Coronary artery (tissue), 2 donors: ENCODE measurements at regions not wholly inside any gene's neighbourhood (a gene's known extent, or its start where the extent isn't known, plus 50 kb on each side); places are given as distances from the start of the nearest gene placed in this dataset.

Source experiments
- DNase-seq: peaks from one replicate; pipeline ENCODE4 v3.0.0-alpha.2; 2017; ENCODE audit warnings: low spot score
- H3K27ac ChIP-seq, 2 donors: fragments of 200-600 bp; sonication (generic); one replicate each; pipeline ENCODE4 v1.5.1; 2016 to 2019
- H3K4me3 ChIP-seq: fragments of 200-600 bp; sonication (generic); 2 replicates; pipeline ENCODE4 v1.5.1; 2016; ENCODE audit warnings: mild to moderate bottlenecking, moderate library complexity
- TF ChIP-seq, protein P1 (sequence below): fragments of 200-600 bp; sonication (generic); IDR thresholded peaks from one replicate; pipeline ENCODE4 v1.5.1; 2019; ENCODE audit warnings: antibody characterized with exemption

DNA sequence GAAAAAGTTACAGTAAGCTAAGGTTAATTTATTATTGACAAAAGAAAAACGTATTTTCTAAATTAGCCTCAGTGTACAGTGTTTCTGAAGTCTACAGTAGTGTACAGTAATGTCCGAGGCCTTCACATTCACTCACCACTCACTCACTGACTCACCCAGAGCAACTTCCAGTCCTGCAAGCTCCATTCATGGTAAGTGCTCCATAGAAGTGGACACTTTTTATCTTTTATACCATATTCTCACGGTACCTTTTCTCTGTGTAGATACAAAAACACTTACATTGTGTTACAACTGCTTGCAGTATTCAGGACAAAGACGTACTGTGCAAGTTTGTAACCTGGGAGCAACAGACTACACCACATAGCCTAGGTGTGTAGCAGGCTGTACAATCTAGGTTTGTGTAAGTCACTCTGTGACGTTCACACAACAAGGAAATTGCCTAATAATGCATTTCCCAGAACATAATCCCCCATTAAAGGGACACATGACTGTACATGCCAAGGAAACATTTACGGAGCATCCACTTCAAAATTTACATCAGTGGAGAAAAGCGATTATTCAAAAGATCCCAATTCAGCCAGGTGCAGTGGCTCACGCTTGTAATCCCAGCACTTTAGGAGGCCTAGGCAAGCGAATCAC lies 133.4 kb downstream of the BANF2 start:
- Histone ChIP-seq H3K4me3 (no peak overlapping the region), H3K27ac (no peak overlapping the region)
- no peak for DNase-seq
- TF ChIP-seq, protein P1, sequence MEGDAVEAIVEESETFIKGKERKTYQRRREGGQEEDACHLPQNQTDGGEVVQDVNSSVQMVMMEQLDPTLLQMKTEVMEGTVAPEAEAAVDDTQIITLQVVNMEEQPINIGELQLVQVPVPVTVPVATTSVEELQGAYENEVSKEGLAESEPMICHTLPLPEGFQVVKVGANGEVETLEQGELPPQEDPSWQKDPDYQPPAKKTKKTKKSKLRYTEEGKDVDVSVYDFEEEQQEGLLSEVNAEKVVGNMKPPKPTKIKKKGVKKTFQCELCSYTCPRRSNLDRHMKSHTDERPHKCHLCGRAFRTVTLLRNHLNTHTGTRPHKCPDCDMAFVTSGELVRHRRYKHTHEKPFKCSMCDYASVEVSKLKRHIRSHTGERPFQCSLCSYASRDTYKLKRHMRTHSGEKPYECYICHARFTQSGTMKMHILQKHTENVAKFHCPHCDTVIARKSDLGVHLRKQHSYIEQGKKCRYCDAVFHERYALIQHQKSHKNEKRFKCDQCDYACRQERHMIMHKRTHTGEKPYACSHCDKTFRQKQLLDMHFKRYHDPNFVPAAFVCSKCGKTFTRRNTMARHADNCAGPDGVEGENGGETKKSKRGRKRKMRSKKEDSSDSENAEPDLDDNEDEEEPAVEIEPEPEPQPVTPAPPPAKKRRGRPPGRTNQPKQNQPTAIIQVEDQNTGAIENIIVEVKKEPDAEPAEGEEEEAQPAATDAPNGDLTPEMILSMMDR = no peak

DNA sequence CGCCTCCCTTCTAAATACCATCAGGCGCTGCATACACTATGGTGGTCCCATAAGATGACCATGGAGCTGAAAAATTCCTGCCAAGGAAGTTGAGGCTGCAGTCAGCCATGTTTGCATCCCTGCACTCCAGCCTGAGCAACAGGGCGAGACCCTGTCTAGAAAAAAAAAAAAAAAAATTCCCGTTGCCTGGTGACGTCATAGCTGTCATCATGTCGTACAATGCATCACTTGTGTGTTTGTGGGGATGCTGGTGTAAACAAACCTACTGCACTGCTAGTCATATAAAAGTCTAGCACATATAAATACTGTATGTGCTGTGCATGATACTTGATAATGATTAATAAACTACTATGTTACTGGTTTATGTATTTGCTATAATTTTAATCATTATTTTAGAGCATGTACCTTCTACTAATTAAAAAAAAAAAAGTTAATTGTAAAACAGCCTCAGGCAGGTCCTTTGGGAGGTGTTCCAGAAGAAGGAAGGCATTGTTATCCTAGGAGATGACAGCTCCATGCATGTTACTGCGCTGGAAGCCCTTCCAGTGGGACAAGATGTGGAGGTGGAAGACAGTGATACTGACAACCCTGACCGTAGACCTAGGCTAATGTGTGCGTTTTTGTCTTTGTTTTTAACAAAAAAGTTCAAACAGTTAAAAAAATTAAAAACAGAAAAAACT lies 132.6 kb downstream of the BANF2 start:
- TF ChIP-seq, protein P1 = no peak
- DNase-seq = no peak
- Histone ChIP-seq H3K4me3 (no peak overlapping the region), H3K27ac (no peak overlapping the region)

DNA sequence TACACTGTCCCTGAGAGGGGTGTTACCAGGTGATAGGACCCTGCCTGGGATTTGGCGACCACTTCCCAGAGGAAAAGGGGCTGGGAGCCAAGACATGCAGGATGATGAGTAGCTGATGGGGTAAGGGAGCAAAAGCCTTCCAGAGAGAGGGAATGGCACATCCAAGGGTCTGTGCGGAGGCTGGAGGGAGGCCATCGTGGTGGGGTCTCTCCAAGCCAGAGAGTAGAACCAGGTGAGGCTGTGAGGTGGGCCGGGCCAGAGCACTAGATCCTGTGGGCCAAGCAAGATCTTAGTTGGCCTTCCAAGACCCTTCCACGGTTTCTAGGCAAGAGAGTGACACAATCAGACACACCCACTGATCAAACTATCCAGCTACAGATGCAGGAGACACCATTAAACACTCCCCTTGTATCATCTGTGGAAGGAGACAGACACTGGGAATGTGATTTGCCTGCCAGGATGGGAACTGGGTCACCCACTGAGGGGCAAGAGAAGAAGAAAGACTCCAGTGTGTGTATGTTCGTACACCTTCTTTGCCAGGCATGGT lies 128.9 kb downstream of the BANF2 start:
- Histone ChIP-seq H3K27ac (no peak overlapping the region), H3K4me3 (no peak overlapping the region)
- TF ChIP-seq, protein P1 = no peak
- DNase-seq = no peak

DNA sequence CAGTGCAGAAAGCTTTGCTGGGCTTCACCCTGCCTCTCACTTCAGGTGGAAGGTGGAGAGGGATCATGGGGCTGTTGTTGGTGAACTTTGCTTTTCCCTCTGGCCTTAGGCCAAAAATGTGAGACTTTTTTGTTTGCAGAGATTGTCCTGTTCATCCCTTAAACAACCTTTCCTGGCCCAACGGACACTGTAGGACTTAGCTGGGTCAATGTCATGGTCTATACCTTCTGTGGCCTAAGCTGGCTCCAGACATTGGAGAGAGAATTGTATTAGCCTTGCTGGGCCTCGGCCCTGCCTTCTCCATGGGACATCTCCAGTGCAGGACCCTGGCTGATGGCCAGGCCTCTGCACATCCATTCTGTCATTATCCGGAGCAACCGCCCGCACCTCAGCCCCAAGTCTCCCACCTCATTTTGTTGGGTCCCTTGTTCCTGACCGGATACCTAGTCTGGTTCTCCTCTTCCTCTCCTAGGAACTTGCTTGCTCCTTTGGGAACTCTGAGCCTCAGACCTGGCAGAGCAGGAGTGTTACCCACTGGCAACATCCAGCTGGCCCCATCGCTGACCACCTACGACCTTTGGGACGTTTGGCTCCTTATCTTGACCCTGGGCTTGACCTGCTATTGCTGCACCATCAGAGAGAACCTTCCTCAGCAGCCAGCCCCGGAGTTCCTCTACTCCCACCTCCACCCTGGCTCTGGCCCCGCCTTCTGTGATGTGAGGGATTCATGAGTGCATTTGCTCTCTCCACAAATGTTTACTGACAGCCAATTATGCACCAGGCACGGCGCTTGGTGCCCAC lies 128.2 kb downstream of the BANF2 start:
- no peak overlapping the region for H3K27ac ChIP-seq
- H3K4me3 ChIP-seq = no peak overlapping the region
- TF ChIP-seq, protein P1 = no peak
- no peak for DNase-seq

DNA sequence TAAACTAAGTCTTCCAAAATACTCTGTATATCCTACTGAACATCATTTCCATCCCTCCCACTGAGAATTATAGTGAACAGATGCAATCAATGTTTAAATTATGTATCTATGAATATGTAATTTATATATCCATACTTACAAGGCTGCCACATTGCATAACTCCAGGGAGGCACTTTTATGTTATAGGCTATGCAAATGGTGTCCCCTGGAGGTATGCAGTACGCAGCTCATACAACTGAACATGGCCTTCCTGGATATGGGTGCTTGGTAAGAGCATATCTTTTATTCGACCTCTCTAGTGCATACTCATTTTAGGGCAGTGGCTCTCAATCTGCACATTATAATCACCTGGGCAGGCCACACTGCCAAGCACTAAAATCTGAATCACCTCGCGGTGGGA lies 127.3 kb downstream of the BANF2 start:
- Histone ChIP-seq H3K4me3 (no peak overlapping the region), H3K27ac (no peak overlapping the region)
- TF ChIP-seq, protein P1 = no peak
- no peak for DNase-seq

DNA sequence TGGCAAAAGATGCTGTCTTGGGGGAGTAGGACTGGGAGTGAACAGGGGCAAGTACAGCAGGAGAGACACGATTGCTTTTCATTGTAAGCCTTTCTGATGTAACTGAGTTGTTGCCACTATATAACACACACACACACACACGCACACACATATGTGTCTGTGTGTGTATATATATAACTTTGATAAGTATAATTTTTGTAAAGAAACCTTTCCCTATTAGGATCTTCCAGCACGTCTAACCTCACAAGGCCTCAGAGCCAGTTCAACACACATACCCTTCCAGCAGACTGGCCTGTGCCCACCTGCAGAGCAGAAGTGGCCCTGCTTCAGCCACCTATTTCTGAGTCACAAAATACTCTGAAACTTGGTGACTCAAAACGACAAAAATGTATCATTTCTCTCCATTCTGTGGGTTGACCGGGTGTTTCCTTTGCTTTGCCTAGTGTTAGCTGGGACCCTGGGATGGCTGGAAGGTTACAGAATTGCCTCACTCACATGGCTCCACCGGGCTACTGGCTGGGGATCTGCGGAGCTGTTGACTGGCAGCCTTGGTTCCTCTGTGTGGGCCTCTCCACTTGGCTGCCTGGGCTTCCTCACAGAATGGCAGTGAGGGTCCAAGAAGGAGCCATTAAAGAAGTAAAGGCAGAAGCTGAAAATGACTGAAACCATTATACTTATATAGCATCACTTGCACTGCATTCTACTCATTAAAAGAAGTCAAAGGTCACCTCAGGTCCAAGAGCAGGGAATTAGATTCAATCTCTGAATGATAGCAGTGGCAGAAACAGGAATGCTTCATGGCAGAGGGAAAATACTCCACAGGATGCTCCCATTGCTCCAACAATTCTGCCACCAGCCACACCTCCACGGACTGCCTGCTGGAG lies 126.4 kb downstream of the BANF2 start:
- H3K4me3 ChIP-seq = no peak overlapping the region
- DNase-seq = no peak
- H3K27ac ChIP-seq = no peak overlapping the region
- TF ChIP-seq, protein P1 = no peak
